ENCODE measurements at regions not wholly inside any gene's neighbourhood (a gene's known extent, or its start where the extent isn't known, plus 50 kb on each side); places are given as distances from the start of the nearest gene placed in this dataset.
"Not testable (repeated sequence)": the region's sequence is repeated elsewhere in the genome, so short reads cannot be mapped to it uniquely, and the experiment has no call there.

DNA sequence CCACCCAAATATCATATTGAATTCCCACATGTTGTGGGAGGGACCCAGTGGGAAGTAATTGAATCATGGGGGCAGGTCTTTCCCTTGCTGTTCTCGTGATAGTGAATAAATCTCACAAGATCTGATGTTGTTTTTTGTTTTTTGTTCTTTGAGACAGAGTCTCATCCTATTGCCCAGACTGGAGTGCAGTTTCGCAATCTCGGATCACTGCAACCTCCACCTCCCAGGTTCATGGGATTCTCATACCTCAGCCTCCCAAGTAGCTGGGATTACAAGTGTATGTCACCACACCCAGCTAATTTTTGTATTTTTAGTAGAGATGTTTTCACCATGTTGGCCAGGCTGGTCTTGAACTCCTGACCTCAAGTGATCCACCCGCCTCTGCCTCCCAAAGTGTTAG lies 552.6 kb upstream of the VRK2 start:
- not testable (repeated sequence) for DNase-seq (ENCODE audit: low read depth, low spot score)

DNA sequence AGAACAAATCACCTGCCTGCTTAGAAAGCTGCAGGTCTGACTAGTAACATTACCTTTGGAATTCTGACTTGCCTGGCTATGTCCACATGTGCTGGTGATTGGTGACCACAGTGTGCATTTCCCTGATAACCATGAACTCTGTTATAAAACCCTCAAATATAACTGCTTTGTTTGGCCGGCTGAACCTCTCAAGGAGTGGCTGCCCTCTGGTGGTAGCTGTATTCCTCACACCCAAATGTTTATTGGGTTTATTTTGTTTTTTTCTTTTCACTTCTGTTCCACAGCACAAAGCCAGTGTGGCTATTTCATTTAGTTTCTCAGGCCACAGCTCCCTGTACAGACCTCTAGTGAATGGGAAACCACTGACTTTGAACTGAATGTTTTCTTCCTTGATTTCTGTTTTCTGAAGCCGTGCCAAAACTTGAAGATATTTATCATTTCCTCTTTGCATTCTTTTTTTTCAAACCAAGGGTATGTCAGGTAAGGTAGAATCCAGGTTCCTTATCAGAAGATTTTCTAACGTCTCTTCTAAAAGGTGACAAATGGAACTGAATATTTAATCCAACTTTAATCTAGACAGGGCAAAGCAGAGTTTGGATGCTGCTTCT lies 549.0 kb upstream of the VRK2 start:
- no peak for DNase-seq (ENCODE audit: low read depth, low spot score)

DNA sequence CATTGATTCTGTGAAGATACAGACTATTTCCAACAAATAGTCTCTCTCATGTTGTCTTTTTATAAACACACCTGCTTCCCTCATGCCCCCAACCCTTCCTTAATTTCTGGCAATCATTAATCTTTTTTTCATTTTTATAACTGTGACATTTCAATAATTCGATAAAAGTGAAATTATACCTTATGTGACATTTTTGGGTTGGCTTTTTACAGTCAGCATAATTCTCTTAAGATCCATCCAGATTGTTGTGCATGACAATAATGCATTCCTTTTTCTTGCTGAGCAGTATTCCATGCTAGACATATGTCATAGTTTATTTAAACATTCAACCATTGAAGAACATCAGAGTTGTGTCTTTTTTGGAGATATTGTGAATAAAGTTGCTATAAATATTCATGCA lies 541.8 kb upstream of the VRK2 start:
- no peak for DNase-seq (ENCODE audit: low read depth, low spot score)

DNA sequence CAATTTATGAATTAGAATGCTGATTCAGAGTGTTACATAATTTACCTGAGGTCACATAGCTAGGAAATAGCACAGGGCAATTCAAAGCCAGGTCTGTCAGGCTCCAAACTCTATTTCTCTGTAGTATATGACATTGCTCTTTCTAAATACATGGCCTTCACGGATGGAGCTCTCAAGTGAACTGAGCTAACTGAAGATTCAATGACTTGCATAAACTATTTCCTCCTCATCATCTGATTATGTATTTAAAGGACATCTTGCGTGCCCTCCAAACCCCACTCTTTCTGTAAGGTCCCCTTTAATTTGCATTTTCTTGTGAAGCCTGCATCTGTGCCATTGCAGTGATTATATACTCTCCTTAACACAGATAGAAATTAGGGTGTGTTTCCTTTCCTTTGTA lies 537.4 kb upstream of the VRK2 start:
- no peak for DNase-seq (ENCODE audit: low read depth, low spot score)

DNA sequence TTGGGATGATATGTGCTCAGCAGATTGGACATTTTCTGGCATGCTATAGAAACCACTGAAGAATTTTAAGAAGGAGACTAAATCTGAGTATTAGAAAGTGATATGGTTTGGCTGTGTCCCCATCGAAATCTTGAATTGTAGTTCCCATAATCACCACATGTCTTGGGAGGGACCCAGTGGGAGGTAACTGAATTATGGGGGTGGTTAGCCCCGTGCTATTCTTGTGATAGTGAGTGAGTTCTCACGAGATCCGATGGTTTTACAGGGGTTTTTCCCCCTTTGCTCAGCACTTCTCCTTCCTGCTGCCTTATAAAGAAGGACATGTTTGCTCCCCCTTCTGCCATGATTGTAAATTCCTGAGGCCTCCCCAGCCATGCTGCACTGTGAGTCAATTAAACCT lies 535.9 kb upstream of the VRK2 start:
- DNase-seq (ENCODE audit: low read depth, low spot score): no peak

DNA sequence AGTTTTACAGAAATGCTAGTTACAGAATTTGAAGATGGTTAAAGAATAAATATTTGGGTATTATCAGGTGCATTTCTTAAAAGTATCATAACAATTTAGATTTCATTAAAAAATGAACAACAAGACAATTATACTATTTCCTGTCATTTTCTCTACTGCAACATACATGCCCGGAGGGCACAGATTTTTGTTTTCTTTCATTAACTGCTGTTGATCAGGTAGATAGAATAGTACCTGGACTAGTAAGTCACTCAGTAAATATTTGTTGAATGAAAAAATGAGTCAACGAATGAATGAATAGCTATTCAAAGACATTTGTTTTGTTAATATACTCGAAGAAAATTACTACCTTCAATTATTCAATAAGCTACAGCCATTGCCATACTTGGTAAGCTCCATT lies 531.2 kb upstream of the VRK2 start:
- DNase-seq (ENCODE audit: low read depth, low spot score): no peak

DNA sequence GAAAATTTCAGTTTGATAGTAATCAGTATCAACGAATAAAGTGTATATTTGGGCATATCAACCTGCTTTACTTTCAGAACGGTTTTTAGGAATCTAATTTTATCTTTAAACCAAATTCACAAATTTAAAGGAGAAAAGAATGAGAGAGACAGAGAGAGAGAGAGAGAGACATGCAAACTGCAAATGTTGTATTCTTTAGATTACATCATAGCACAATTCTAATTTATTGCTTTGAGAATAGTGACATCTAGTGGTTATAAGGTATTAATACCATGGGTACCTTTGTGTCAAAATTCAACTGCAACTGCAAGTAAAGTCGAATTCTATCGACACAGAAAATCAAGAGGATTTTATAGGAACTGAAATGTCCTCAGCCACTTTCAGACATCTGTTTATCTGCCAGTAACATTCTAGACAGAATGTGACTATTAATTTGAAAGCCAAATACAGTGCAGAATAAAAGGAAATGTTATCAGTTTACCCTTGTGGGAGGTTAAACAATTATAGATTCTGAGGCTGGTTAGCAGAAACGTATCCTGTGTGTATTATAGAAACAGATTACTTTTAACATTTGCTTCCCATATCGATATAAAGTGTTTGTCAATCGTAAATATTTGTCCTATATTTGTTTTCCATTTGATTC lies 529.8 kb upstream of the VRK2 start:
- peak; percentile 5 for DNase-seq (ENCODE audit: low read depth, low spot score)

DNA sequence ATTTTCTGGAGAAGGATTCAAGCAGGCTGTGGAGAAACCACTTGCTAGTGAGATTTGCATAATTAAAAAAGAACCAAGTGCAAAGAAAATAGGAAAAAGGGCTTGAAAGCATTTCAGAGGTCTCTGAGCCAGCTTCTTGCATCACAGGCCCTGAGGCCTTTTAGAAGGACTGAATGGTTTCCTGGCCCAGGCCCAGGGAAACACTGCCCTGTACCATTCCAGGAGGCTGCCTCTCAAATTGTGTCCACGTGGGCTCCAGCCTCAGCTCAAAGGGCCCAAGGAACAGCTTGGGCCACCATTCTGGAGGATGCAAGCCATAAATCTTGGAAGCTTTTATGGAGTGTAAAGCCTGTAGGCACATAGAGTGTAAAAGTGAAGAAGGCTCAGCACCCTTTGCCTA lies 523.3 kb upstream of the VRK2 start:
- DNase-seq (ENCODE audit: low read depth, low spot score): no peak

DNA sequence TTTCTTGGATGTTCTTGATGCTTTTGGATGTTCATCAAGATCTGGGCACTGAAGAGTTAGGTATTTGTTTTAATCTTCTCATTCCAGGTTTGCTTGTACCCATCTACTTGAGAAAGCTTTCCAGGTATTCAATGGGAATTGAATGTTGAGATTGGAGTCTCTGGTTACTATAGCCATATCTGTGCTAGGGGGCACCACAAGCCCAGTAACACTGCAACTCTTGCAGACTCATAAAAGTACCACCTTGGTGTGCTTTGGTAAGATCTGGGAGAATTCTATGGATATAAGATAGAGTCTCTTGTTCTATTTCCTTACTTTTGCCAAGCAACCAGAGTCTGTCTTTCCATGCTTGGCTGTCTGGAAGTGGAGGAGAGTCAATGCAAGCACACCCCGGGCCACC lies 518.9 kb upstream of the VRK2 start:
- no peak for DNase-seq (ENCODE audit: low read depth, low spot score)

DNA sequence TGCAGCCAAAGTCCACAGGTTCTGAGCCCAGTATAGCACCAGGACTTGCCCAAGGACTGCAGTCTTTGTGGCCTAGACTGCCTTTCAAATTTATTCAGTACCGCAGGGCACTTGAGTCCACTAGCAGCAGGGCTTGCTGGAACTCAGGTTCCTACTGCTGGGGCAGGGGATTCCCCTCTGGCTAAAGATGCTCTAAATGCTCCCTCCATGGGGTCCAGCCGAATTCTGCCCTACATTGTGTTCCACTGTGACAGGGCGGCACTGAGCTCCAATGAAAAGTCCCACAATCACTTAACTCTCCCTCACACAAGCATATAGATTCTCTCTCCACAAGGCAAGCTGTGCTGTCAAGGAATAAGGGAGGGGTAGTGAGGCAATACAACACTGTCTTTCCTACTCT lies 518.1 kb upstream of the VRK2 start:
- no peak for DNase-seq (ENCODE audit: low read depth, low spot score)

DNA sequence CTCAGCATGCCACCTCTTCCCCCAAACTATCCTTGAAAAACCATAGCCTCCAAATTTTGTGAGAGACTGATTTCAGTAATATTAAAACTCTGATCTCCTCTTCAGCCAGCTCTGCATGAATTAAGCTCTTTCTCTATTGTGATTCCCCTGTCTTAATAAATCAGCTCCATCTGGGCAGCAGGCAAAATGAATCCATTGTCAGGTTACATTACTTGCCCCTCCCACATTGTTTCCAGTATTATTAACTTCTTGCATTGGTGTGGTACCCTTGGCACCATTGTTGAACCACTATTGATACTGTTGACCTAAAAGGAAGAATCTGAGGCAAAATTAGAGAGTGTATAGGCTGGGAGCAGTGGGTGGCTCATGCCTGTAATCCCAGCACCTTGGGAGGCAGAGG lies 512.2 kb upstream of the VRK2 start:
- DNase-seq (ENCODE audit: low read depth, low spot score): no peak

DNA sequence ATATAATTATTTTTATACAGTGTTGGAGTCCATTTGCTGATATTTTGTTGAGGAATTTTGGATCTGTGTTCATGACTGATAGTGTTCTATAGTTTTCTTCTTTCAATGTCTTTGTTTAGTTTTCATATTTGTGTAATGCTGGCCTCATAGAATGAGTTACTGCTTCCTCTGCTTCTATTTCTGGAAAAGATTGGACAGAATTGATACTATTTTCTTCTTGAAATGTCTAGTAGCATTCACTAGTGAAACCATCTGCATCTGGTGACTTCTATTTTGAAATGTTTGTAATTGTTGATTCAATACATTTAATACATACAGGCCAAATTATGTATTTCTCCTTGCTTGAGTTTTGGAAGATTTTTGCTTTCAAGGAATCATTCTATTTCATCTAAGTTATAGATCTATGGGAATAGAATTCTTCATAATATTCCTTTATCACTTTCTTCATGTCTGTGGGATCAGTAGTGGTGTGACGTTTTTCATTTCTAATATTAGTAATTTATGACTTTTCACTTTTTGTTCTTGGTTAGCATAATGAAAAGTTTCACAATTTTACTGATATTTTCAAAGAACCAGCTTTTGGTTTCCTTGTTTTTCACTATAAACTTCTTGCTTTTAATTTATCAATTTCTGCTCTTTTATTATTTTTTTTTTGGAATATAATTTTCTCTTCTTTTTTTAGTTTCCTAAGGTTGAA lies 509.9 kb upstream of the VRK2 start:
- no peak for DNase-seq (ENCODE audit: low read depth, low spot score)

DNA sequence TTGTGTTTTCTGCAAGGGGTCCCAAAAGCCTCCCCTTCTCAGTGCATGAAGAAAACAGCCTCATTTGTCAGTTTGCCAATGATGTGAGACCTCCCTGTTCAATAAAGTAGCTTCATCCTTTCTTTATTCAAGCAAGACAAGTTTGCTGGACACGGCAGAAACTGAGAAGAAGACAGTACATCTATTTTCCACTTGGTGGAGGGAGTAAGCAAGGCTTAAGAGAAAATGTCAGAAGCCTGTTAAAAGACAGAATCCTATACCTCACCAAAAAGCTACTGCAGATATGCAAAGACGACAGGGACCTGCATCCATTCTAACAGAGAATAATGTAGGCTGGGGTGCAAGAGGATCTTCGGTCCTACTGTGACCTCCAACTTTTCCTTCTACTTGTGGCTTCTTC lies 506.8 kb upstream of the VRK2 start:
- no peak for DNase-seq (ENCODE audit: low read depth, low spot score)

DNA sequence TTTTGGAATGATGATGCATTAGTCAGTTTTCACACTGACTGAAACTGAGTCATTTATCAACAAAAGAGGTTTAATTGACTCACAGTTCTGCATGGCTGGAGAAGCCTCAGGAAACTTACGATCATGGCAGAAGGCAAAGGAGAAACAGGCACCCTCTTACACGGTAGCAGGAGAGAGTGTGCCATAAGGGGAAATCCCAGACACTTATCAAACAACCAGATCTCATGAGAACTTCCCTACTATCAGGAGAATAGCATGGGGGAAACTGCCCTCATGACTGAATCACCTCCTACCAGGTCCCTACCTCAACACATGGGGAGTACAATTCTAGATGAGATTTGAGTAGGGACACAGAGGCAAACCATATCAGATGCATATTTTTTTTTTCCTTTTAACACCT lies 504.5 kb upstream of the VRK2 start:
- DNase-seq (ENCODE audit: low read depth, low spot score): no peak

DNA sequence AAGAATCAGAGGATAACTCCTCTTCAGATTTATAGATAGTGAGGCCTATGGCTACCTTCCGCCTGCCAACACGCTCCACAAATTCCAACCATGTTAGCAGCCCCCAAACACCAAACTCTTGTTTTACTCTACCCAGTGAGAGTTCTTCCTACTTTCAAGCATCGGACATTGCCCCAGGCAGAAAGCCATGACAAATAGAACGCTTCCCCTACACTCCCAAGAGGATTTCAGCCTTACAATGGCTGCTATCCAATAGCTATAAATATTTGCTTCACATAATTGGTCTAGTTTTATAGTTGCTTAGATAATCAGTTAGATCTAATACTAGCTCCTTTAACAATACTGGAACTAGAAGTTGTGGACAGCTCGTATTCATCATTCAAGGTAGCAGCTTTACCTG lies 503.4 kb upstream of the VRK2 start:
- DNase-seq (ENCODE audit: low read depth, low spot score): no peak

DNA sequence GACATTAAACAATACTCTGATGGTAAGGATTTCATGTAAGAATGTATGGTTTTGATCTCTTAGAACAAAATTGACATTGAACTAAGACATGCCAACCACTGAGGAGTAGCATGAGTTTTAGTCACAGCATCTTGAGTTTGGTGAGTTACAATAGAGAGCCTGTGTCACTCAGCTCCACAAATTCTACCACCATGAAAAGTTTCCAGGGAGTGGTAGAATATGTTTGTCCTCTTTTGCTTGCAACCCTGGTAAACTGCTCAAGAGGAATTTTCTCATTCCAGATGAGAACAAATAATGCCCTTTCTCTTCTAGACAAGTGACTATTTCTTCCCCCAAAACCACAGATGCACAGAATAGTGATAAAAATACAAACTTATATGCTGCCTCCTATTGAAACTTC lies 502.0 kb upstream of the VRK2 start:
- no peak for DNase-seq (ENCODE audit: low read depth, low spot score)

DNA sequence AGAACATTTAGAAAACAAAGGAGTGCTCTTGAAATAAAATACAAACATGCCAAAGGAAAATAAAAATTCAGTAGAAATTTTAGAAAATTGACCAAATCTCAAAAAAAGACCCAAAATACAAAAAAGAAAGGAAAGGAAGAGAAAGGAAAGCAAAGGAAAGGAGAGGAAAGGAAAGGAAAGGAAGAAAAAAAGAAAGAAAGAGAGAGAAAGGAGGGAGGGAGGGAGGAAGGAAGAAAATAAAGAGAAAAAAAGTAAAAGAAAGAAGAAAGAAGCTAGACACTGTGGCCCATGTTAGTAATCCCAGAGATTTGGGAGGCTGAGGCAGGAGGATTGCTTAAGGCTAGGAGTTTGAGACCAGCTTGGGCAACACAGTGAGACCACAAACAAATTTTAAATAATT lies 500.1 kb upstream of the VRK2 start:
- no peak for DNase-seq (ENCODE audit: low read depth, low spot score)

DNA sequence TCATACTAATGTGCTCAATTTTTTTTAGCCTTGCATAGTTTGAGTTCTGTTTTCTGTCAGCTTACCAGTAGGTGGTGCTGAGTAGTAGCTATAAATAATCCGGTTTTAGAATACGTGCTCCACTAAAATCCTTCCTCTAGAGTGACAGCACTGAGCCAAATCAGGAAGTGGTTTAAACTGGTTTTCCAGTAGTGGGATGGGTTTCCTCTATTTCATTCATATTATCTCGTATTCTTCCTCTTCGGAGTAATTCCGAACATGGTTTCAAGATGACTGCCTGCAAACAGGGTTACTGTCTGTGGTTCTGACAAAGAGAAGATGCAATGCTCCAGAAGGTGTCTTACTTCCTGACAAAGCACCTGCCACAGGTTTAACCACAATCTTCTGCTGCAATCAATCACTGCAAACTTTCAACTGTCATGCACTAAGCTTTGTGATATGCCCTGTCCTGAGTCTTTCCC lies 496.9 kb upstream of the VRK2 start:
- DNase-seq (ENCODE audit: low read depth, low spot score): no peak

DNA sequence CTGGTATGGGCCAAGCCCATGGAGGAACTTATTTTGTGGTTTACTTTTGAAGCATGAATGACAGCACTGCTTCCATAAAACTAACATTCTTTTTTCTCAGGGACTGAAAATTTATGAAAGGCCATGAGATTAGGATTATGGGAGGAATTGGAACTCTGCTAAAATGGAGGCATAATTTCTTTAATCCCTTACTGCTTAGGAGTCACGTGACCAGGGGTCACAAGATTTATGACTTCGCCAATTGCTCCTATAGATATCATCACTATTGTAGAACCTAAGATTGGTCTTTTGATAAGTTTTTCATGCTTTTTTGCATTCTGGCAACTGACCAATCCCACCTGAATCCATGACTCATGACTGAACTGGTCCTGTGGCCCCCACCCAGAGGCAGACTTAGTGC lies 495.7 kb upstream of the VRK2 start:
- DNase-seq (ENCODE audit: low read depth, low spot score): no peak

DNA sequence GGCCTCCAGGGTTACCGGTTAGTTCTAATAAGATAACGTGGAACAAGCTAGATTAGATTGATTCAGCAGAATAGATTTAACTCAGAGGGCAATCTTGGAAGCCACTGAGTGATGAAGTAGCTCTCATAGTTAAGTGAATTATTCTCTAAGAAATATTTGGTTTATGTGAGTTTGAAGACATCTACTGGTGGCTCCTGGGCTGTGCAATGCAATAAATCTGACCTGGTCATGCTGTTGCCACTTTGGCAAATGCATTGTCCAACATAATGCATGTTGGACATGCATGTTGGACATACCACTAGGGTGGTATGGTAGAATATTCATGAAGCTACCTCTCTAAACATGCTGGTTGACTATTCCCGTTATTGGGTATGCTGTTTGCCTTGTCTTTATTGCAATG lies 493.7 kb upstream of the VRK2 start:
- DNase-seq (ENCODE audit: low read depth, low spot score): no peak

DNA sequence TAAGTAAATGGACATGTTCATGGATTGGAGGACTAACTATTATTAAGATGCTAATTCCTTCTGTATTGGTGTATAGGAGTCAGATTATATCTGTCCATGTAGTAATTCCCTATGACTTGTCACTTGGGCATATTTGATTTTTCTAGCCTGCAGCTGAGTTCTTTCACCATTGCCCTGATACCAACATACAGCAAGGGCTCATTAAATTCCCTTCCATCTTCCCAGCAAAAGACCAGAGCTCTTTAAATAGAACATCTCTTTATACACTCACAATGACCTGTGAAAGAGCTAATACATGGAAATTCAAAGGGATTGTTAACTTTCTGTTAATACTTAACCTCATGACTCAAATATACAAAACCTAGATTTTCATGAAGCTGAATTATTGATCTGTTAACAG lies 492.3 kb upstream of the VRK2 start:
- DNase-seq (ENCODE audit: low read depth, low spot score): no peak

DNA sequence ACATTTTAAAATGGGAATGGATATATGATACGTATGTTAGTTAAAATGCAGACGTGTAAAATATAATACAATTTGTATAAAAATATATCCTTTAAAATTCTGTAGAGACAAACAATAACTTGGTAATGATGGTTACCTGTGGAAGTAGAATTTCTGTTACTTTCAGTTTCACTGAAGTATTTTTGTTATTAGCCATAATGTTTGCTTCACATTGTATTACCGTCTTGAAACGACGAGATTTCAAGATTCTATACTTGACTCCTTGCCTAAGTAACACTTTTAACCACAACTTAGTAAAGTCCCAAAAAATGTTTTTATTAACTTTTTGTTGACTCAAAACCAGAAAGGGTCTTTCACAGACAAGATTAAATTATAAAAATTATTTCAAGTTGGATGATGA lies 488.3 kb upstream of the VRK2 start:
- no peak for DNase-seq (ENCODE audit: low read depth, low spot score)

DNA sequence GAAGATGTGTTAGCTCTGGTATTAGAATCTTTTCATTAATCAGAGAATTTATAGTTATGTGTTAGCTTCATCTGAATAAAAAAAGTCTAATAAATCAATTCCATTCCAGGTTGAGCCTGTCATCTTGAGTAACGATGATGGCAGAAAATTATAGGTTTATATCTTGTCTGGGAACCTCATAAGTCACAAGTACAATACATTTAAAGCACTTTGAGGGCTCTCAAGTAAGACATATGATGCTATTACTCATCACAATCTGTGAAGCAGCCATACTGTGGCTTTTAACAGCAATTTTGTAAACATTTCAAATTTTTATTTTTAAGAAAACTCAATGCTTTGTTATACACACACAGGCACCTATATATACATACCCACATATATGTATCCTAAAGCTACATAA lies 484.1 kb upstream of the VRK2 start:
- DNase-seq (ENCODE audit: low read depth, low spot score): no peak

All from brain pericyte (primary cell).